HG02852 (cell line): ENCODE measurements at regions not wholly inside any gene's neighbourhood (a gene's known extent, or its start where the extent isn't known, plus 50 kb on each side); places are given as distances from the start of the nearest gene placed in this dataset.
"Not testable (repeated sequence)": the region's sequence is repeated elsewhere in the genome, so short reads cannot be mapped to it uniquely, and the experiment has no call there.

Experiments
- ATAC-seq: cut with Tn5 transposase; IDR thresholded peaks from one replicate; pipeline ENCODE4 v1.9.1; 2021; ENCODE audit warnings: mild to moderate bottlenecking, moderate library complexity; ENCODE audit not compliant: unreplicated experiment

DNA sequence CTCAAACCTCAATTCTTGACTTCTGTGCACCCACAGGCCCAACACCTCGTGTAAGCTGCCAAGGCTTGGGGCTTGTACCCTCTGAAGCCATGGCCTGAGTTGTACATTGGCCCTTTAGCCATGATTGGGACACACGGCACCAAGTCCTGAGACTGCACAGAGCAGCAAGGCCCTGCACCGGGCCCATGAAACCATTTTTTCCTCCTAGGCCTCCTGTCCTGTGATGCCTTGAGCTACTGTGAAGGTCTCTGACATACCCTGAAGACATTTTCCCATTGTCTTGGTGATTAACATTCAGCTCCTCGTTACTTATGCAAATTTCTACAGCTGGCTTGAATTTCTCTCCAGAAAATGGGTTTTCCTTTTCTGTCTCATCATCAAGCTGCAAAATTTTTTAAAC lies 52.3 kb upstream of the FRG1 start:
- not testable (repeated sequence) for ATAC-seq
